ENCODE measurements at regions not wholly inside any gene's neighbourhood (a gene's known extent, or its start where the extent isn't known, plus 50 kb on each side); places are given as distances from the start of the nearest gene placed in this dataset.

DNA sequence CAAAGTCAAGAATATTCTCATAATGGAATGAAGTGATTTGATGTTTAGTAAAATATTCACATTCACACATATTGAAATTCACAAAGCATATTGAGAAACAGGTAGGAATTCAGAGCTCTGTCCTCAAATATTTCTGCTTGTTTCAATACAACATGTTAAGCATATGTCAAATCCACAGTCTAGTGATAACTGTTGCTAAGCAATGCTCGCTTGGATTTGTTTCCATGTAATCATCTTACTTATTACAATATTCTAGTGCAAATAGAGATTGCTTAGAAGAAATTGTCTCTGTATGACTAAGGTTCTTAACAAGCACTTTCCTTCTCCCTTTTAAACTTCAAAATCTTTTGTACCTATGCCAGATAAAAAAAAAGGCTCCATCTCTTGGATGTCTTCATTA, 995.7 kb downstream of the CDH18 start:
- Mint-ChIP-seq H3K27me3 (no peaks in the 10 kb centered on the region), H3K36me3 (ENCODE audit: low read depth) (no peaks in the 10 kb centered on the region), H3K4me3 (no peak overlapping the region), H3K9me3 (peaks cover 3% of the 10 kb centered on the region), H3K27ac (no peak overlapping the region), H3K4me1 (ENCODE audit: low read depth) (no peaks in the 10 kb centered on the region)
- DNase-seq (no peak), ATAC-seq (no peak)
- TF ChIP-seq, protein P1, sequence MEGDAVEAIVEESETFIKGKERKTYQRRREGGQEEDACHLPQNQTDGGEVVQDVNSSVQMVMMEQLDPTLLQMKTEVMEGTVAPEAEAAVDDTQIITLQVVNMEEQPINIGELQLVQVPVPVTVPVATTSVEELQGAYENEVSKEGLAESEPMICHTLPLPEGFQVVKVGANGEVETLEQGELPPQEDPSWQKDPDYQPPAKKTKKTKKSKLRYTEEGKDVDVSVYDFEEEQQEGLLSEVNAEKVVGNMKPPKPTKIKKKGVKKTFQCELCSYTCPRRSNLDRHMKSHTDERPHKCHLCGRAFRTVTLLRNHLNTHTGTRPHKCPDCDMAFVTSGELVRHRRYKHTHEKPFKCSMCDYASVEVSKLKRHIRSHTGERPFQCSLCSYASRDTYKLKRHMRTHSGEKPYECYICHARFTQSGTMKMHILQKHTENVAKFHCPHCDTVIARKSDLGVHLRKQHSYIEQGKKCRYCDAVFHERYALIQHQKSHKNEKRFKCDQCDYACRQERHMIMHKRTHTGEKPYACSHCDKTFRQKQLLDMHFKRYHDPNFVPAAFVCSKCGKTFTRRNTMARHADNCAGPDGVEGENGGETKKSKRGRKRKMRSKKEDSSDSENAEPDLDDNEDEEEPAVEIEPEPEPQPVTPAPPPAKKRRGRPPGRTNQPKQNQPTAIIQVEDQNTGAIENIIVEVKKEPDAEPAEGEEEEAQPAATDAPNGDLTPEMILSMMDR (IDR thresholded peaks at IDR 0.05): no peak
- CTCF ChIA-PET: no interaction called here
- POLR2A ChIA-PET: no interaction called here
- intact Hi-C loops (cut with micrococcal nuclease): no loop called here

DNA sequence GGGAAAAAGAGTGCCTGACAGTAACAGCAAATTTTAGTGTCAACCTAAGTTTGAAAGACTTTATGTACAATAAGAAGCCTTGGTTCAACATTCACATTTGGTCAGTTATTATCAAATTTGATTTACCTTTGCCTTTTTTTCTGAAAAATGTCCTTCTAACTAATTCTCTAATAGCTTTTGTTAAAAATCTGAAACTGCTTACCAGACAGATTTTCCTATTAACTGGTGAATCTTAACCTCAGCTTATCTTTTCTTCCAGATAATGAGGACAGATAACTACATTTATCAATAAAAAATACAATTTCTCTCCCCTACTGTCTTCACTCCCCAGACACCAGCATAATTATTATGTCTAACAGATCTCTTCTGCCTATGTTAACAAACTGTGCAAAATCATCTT, 988.5 kb downstream of the CDH18 start:
- H3K4me1 Mint-ChIP-seq (ENCODE audit: low read depth): no peaks in the 10 kb centered on the region
- ChIA-PET POLR2A (no interaction called here), CTCF (no interaction called here)
- ATAC-seq: no peak
- H3K36me3 Mint-ChIP-seq (ENCODE audit: low read depth): no peaks in the 10 kb centered on the region
- TF ChIP-seq, protein P1 (IDR thresholded peaks at IDR 0.05): no peak
- intact Hi-C loops (cut with micrococcal nuclease): no loop called here
- no peaks in the 10 kb centered on the region for H3K9me3 Mint-ChIP-seq
- no peaks in the 10 kb centered on the region for H3K27me3 Mint-ChIP-seq
- DNase-seq: no peak
- H3K4me3 Mint-ChIP-seq: no peak overlapping the region
- H3K27ac Mint-ChIP-seq: no peak overlapping the region

DNA sequence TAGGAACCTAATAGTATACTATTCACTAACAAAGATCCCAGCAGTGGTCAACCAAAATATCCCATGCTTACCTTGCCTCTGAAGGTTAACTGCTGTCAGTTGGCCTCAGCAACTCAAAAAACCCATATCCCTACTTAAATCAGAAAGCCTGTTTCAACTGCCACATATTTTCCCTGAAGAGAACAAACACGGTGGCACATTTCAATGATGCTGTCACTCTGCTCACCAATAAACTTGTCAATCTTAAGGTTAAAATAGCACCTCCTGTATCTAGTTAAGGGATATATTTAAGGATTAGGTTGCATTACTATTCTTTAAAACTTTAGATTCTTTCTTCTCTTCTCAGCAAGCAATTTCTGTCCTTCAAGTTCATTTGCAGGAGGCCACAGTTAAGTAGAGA, 986.9 kb downstream of the CDH18 start:
- Mint-ChIP-seq H3K36me3 (ENCODE audit: low read depth) (no peaks in the 10 kb centered on the region), H3K27ac (no peak overlapping the region), H3K9me3 (peaks cover 4% of the 10 kb centered on the region), H3K4me3 (no peak overlapping the region), H3K27me3 (no peaks in the 10 kb centered on the region), H3K4me1 (ENCODE audit: low read depth) (no peaks in the 10 kb centered on the region)
- ChIA-PET POLR2A (no interaction called here), CTCF (no interaction called here)
- TF ChIP-seq, protein P1 (IDR thresholded peaks at IDR 0.05): no peak
- no peak for ATAC-seq
- intact Hi-C loops (cut with micrococcal nuclease): no loop called here
- no peak for DNase-seq

DNA sequence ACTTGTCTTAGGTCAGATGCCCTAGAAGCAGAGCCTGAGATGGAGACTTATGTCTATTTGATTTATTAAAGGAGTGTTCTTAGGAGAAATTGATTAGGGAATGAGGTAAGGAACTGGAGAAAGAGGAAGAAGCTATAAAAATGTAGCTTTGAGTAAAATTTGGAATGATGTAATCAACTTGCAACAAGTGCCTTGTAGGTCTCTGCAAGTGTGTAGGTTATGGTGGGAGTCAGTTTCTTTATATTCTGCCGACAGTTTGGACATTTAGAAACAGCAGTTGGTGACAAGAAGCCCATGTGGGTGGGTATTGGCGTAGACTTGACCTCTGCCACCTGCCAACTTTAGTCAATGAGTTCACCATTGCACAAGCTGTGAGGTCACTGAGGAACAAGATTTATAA, 986.5 kb downstream of the CDH18 start:
- ChIA-PET CTCF (no interaction called here), POLR2A (no interaction called here)
- Mint-ChIP-seq H3K9me3 (peaks cover 4% of the 10 kb centered on the region), H3K36me3 (ENCODE audit: low read depth) (no peaks in the 10 kb centered on the region), H3K4me3 (no peak overlapping the region), H3K27ac (no peak overlapping the region), H3K4me1 (ENCODE audit: low read depth) (no peaks in the 10 kb centered on the region), H3K27me3 (no peaks in the 10 kb centered on the region)
- TF ChIP-seq, protein P1 (IDR thresholded peaks at IDR 0.05): no peak
- no peak for DNase-seq
- no peak for ATAC-seq
- intact Hi-C loops (cut with micrococcal nuclease): no loop called here

DNA sequence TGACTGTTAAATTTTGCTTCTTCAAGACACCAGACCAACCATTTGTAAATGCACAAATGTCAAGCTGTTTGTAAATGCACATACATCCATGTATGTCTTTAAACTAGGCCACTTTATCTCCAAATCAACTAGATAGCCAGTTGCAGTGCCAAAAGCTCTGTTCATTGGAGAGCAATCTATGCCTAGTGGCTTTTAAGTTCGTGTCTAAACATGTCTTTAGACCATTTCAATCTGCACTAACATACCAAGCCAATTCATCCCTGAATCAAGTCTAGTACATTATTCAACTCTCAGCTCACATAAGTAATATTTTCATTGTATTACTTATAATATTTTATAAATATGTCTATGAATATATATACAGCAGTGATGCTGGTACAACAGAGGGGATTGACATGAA, 985.9 kb downstream of the CDH18 start:
- Mint-ChIP-seq H3K27me3 (no peaks in the 10 kb centered on the region), H3K36me3 (ENCODE audit: low read depth) (no peaks in the 10 kb centered on the region), H3K9me3 (peaks cover 4% of the 10 kb centered on the region), H3K27ac (no peak overlapping the region), H3K4me1 (ENCODE audit: low read depth) (no peaks in the 10 kb centered on the region), H3K4me3 (no peak overlapping the region)
- ChIA-PET CTCF (no interaction called here), POLR2A (no interaction called here)
- DNase-seq (no peak), ATAC-seq (no peak)
- intact Hi-C loops (cut with micrococcal nuclease): no loop called here
- TF ChIP-seq, protein P1 (IDR thresholded peaks at IDR 0.05): no peak

Measured in activated CD8-positive, alpha-beta T cell treated with anti-CD3 and anti-CD28 coated beads for 36 hours (primary cell).